GM12892 (cell line): ENCODE measurements at regions not wholly inside any gene's neighbourhood (a gene's known extent, or its start where the extent isn't known, plus 50 kb on each side); places are given as distances from the start of the nearest gene placed in this dataset.
"Not testable (repeated sequence)": the region's sequence is repeated elsewhere in the genome, so short reads cannot be mapped to it uniquely, and the experiment has no call there.

ENCODE experiments used
- DNase-seq: peaks from one replicate; pipeline ENCODE4 v3.0.0; 2011; ENCODE audit not compliant: insufficient read length
- FAIRE-seq: peaks from 2 replicates; lab custom pipeline; 2011; peaks lifted over from hg19 to GRCh38; lab: Jason Lieb, UNC
- POLR2A ChIP-seq: IDR thresholded peaks from 2 replicates; pipeline ENCODE4 v1.6.1; 2011; ENCODE audit warnings: low read depth, low read length, control low read depth
- POLR2AphosphoS5 ChIP-seq: IDR thresholded peaks from 2 replicates; pipeline ENCODE4 v1.6.1; 2011; ENCODE audit warnings: low read depth, low read length, control low read depth
- TAF1 ChIP-seq: IDR thresholded peaks from 2 replicates; pipeline ENCODE4 v1.6.1; 2011; ENCODE audit warnings: low read depth, mild to moderate bottlenecking, control low read depth, low read length, borderline replicate concordance

DNA sequence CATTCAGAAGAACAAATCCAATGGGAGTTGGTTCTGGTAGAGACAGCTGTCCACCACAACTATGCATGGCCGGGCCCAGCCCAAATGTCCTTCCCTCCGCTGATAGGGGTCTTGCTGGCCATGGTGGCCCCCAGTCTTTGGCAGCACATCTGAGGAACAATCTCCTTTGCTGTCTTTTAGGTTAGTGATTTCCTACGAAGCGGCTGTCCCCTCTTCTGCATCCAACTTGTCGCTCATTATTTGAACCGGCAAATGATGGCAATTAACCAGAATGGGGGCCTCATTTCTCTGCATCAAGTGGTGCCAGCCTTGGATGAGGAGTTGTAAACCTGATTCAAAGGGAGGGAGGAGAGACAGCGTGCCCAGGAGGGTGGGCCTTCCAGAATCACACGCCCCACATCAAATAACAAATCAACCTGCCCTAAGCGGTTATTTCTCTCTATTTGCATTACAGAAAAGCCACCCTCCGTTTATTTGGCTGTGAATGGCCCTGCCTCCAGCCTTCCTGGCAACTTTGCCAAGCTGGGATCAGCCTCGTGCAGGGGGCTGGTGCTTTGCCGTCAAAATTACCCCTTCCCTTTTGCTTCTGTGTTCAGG lies 156.5 kb downstream of the RGS9 start:
- no peak for DNase-seq
- FAIRE-seq: no peak
- TF ChIP-seq TAF1 (no peak), POLR2AphosphoS5 (no peak), POLR2A (no peak)

DNA sequence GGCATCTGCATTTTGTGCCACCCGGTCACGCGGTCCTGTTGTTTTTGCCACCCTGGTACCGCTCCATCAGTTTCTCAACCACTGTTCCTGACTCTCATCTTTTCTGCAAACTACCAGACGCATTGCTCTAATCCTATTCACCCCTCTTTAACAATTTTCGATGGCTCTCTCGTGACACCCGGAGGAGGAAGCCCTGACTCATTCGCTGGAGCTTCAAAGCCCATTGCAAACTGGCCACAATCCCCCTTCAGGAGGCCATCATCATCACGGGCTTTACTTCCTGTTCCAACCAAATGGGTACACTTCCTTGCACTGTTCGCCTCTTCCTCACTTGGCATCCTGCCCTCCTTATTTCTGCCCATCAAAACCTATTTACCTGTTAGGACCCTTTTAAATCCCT lies 155.3 kb downstream of the RGS9 start:
- FAIRE-seq (no peak), DNase-seq (no peak)
- TF ChIP-seq POLR2AphosphoS5: no peak
- TF ChIP-seq TAF1: no peak
- no peak for TF ChIP-seq POLR2A

DNA sequence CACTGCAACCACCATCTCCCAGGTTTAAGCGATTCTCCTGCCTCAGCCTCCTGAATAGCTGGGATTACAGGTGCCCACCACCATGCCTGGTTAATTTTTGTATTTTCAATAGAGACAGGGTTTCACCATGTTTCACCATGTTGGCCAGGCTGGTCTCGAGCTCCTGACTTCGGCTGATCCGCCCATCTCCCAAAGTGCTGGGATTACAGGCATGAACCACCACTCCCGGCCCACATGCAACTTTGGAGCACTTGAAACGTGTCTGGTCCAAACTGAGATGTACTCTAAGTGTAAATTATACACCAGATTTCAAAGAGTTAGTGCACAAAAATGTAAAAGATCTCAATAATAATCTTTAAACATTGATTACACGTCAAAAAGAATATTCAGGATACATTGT lies 154.1 kb downstream of the RGS9 start:
- not testable (repeated sequence) for DNase-seq, FAIRE-seq

DNA sequence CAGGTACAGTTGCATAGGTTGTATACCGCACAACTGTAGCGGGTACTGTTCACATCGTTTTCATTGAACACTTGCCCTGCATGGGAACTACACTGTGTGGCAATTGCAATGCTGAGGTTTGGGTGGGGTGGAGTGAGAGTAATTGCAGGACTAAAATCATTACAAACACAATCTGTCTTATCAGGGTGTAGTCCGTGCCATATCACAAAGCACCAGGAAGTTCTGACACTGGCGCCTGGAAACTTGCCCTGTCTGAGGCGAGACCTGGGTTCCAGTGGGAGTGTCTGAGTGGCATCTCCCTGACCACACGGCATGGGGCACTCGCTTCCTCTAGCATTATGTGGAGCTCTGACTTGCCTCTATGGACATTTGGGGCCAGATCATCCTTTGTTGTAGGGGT lies 153.4 kb downstream of the RGS9 start:
- FAIRE-seq: no peak
- DNase-seq: no peak
- TF ChIP-seq POLR2A (no peak), POLR2AphosphoS5 (no peak), TAF1 (no peak)

DNA sequence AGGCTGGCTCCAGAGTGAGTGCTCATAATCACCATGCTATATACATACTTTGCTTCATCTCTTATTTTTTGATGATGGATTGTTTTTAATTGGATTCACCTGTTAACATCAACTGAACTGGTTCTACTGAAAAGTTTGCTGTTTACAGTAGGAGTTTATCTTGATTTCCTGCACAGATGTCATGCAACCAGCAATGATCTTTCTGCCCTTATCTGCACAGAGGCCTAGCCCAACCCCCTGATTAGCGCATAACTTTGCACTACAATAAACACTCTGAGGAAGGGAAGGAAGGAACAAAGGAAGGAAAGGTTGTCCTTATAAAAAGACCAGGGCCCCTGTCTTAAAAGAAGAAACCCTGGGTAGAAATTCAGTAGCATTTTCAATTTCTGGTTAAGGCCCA lies 152.9 kb downstream of the RGS9 start:
- TF ChIP-seq TAF1 (no peak), POLR2A (no peak), POLR2AphosphoS5 (no peak)
- DNase-seq: no peak
- FAIRE-seq: no peak

DNA sequence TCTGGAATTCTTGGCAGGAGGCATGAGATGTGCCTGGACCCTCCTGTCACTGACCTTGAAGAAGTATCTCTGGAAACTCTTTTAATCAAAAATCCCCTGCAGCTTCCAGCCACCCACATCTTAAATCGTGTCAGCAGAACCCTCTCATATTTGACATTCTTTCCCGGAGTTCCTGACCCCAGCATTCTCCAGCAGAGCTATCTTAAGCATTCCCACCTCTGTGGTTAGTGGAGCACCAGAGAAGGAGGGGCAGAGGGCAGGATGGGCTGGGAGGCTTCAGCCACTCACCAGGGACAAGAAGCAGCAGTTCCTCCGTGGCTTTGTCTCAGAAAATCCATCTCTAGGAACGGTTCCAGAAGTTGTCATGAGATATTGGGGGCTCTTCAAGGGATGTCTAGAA lies 149.9 kb downstream of the RGS9 start:
- TF ChIP-seq POLR2A (no peak), POLR2AphosphoS5 (no peak)
- FAIRE-seq: no peak
- no peak for DNase-seq

DNA sequence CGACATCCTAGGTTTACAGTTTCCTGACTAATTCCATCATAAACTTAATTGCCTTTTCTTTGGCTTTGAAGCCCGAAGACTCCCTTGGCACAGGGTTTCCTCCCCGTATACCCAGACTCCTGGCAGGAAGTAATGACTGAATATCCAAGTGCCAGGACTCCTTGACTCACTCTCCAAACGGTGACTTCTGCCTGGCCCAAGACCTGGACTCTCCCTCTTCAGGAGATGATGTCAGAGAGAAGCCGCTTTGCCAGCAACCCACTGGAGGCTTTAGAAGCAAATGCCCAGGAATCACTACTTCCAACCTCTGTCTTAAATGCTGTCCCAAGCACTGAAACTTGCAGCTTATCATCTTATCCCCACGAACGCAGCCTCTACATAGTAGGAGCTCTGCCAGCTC lies 146.5 kb downstream of the RGS9 start:
- TF ChIP-seq POLR2AphosphoS5: no peak
- TF ChIP-seq POLR2A: no peak
- no peak for TF ChIP-seq TAF1
- FAIRE-seq: no peak
- no peak for DNase-seq

DNA sequence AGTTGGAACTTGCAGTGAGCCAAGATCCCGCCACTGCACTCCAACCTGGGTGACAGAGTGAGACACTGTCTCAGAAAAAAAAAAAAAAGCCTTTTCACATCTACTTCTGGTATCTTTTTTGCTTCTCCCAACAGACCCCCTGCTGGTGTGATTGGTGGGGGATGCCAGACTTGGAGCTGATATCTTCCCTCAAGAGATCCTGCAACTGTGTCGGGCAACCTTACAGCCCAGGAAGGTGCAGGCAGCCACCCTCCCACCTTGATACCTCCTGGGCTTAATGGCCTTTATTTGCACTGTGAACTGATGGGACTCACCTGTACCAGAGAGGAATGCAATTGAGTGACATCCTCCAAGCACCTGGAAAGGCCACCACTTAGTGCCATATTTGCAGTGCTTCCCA lies 142.3 kb downstream of the RGS9 start:
- TF ChIP-seq TAF1 (no peak), POLR2A (no peak), POLR2AphosphoS5 (no peak)
- DNase-seq (no peak), FAIRE-seq (no peak)

DNA sequence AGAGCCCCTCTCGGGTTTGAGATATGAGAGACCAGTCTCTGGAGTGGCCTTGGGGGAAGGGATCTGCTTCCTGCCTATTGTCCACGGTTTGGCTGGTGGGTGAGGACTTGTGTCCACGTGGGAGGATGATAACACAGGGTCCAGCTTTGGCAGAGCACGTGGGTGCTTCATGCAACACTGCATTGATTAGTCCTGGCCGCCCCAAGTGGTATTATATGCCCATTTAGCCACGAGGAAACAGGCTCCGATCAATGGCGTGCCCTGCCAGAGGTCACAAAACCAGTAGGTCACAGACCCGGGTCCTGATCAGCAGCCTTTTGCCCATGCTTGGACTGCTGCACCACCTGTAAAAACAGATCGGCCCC lies 141.6 kb downstream of the RGS9 start:
- TF ChIP-seq TAF1 (no peak), POLR2A (no peak), POLR2AphosphoS5 (no peak)
- FAIRE-seq (no peak), DNase-seq (no peak)

DNA sequence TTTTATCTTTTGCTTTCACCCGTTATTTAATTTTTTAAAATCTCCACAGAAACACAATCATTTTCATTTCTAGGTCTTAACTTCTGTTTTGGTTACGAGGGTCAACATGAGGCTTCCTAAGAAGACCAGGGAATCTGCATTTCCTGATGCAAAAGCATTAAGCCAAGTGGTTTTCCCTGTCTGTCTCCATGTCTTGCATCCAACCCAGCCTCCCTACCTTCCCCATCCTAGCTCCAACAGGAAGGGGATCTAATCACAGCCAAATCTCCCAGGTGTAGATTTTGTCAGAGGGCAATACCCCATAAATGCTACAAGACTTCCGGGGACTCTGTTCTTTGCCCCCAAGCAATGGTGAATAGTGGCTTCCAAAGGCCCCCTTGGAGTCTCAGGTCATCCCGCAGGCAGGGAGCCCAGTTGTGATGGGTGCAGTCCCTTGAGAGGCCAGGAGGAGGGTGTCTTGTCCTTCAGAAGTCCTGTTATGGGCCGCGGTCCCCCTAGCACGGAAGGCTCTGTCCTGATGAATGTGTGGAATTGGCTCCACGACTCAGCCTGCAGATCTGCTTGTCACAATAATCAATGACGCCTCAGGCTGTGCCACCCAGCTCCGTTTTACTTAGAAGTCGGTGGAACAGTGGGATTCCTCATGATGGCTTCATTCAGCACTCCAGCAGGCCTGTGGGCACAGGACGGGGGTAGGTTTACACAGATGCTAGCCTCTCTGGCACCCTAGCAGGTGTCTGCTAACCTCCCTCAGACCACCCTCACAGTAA lies 141.1 kb downstream of the RGS9 start:
- DNase-seq (peak; percentile 38), FAIRE-seq (no peak)
- no peak for TF ChIP-seq TAF1
- TF ChIP-seq POLR2AphosphoS5: no peak

DNA sequence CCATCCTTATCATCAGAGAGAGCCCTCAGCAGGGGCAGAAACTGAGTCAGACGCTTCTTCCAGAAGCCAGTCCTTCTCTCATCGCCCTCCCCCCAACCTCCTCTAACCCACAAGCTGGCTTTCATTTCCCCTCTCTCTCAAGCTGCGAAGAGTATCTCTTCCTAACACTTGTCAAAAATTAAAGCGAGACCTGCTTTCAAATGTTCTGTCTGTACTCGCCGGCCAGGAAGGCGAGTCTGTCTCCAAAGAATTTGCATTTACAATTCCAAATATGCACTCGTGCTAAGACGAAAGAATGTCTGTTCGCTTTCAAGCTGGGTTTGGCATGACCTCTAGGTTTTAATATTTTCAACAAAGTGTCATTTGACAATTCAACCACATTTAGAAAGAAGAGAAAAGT lies 140.4 kb downstream of the RGS9 start:
- no peak for DNase-seq
- TF ChIP-seq POLR2A: no peak
- no peak for TF ChIP-seq TAF1
- no peak for TF ChIP-seq POLR2AphosphoS5
- FAIRE-seq: no peak
